Mucosa of gallbladder (tissue), 1 donor: ENCODE measurements at regions not wholly inside any gene's neighbourhood (a gene's known extent, or its start where the extent isn't known, plus 50 kb on each side); places are given as distances from the start of the nearest gene placed in this dataset.
A peak's percentile ranks its signal among the peaks of the same experiment; 100 is the strongest.

Source experiments
- DNase-seq: peaks from one replicate; pipeline ENCODE4 v3.0.0-alpha.2; 2020; ENCODE audit warnings: low spot score
- donor health status: DM: no; HTN: no; CAD: no.

GRCh38 chr6:170232186-170233002 lies 58.5 kb downstream of the DLL1 start:
- DNase-seq = no peak

GRCh38 chr6:170231293-170232185 lies 59.3 kb downstream of the DLL1 start:
- DNase-seq = no peak

- DNase-seq = no peak
These were observed 60.2 kb downstream of the DLL1 start for GRCh38 chr6:170230520-170231292.

DNA sequence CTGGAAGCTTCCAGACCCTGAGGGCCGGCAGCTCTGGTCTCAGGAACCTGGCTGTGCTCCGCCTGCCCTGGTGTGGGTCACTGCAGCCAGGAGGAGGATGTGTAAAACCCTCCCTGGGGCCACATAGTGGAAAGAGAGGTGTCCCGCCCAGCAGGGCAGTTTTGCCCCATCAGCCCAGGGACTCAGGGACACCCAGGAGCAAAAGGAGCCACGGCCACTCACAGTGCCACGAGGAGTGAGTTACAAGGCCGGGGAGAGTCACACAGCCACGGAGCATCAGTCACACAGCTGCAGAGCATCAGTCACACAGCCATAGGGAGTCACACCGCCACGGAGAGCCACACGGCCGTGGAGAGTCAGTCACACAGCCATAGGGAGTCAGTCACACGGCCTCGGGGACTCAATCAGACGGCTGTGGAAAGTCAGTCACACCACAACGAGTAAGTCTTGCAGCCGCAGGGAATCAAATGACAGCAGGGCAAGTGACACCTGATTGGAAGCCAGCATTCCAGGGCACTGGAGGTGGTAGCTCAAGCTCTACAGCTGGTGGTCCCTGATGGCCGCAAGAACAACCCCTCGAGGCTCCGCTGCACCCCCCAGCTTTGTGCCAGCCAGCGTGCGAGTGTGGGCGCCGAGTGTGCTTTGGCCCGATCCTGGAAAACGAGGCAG lies 60.9 kb downstream of the DLL1 start:
- DNase-seq = no peak

DNA sequence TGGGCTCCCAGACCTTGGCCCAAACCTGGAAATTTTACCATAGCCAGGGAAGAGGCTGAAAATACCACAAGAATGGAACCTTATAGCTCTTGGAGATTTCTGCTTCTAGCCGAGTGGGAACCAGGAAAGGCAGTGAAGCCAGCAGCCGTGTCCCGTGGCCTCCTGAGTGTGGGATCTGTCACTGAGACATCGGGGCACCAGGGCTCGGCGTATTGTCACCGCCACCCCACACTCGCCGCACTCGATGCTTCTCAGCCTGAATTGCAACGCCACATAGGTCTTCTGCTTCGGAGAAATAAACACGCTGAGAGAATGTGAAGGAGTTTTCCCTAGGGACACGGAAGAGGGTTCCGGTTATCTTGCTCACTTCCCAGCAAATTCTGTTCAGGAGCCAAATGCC lies 61.5 kb downstream of the DLL1 start:
- DNase-seq = no peak

GRCh38 chr6:170228946-170229310 lies 62.0 kb downstream of the DLL1 start:
- DNase-seq = no peak

DNA sequence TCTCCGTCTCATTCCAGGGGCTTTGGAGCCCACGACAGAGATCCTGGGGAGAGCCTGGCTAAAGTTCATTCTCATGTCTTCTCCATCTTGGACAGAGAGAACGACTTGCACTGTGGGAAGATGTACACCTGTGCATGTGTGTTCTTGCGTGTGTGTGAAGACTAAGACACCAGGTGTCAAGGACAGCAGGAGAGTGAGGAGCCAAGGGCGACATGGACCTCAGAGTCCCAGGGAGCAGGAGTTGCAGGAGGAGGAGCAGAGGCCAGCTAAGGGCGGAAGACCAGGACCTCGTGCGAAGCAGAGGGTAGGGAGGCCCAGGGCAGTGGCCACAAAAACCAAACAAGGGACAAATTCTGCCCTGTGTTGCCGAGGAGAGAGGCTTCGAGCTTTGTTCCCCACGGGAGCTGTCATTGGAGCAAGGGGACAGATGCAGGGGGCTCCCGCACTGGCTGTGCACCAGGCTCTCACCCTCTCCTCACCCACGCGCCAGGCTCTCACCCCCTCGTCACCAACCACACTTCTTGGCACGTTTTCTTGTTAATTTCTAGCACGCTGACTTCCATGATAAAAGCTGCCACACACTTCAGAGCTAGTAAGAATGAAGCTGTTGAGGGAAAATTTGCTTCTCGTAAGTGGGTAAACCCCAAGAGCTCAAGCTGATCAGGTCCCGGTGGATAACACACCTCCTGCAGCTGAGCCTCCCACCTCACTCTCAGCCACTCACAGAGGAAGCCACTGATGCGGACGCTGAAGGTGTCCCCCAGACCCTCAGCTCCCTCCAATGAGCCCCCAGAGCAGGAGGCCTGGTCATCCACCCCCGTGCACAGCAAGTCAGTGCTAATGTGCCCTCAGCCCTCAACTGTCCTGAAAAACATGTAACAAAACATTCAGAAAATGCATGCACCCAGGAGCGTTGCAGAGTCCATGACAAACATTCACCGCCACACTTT lies 62.6 kb downstream of the DLL1 start:
- no peak for DNase-seq

- no peak for DNase-seq
These were observed 63.3 kb downstream of the DLL1 start for GRCh38 chr6:170227521-170227983.

- DNase-seq = no peak
These were observed 64.2 kb downstream of the DLL1 start for GRCh38 chr6:170226647-170227046.

DNA sequence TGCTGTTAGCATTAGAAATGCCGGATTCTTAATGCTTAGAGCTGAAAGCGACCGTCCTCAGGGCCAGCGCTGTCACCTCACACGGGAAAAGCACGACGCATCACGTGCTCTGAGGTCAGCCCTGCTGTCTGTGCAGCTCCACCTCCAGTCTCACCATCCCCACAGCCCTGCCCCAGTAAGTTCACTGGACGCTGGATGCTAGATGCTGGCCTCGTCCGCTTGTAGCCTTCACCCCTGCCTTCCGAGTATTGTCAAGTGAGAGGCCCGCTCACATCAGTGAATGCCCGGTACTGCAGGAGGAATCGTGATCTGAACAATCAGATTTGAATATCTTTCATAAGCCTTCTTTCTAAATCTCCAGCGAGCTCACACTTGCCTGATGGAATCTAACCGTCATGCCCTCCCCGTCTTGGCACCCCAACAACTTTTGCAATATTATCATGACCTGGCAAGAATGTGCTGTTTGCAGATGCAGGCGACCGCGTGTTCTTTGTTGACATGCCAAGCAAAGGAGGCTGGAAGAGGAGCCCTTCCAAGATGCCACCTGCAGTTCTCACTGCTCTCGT lies 64.9 kb downstream of the DLL1 start:
- no peak for DNase-seq

GRCh38 chr6:170224694-170225660 lies 65.9 kb downstream of the DLL1 start:
- DNase-seq = peak; percentile 34

- DNase-seq = no peak
These were observed 66.9 kb downstream of the DLL1 start for GRCh38 chr6:170223718-170224693.

DNA sequence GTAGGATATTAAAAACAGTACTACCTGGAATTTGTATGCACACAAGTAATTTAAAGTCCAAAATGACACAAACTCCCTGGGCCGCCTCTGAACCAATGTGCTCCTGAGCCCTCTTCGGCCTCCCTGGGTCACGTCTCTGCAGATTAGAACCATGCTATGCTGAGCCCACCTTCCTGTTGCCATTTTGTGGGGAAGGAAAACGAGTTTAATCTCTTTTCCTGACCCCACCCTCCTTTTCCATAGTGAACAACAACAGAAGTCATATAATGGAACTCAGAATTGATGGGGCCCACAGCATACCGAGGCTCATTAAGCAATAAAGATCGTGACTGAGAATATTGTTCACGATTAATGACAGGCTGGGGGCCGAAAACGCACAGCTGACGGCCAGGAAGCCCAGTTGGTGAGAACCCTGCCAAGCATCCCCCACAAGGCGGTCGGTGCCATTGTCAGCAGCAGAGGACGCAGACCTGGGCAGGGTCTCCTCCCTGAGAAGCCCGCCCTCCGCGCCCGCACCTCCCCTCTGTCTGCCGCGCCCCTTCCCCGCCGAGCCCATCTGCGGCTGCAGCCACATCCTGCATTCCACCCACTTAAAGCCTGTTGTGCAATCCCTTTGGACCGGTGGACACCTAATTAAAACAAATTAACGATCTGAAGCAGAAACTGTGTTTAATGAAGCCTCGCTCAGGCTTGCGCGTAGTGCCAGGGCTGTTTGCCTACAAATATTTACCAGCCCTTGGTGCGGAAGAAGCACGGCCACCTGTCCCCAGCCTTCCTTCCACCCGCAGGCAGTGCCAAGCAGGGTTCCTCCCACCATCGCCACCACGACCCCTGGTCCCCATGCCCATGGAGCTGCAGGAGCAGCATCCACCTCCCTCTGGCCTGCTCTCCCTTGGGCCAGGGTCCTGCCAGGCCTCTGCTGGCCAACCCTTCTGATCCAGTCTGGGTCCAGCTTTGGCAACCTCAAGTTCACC lies 68.1 kb downstream of the DLL1 start:
- no peak for DNase-seq

- DNase-seq = no peak
These were observed 69.0 kb downstream of the DLL1 start for GRCh38 chr6:170221753-170222400.

DNA sequence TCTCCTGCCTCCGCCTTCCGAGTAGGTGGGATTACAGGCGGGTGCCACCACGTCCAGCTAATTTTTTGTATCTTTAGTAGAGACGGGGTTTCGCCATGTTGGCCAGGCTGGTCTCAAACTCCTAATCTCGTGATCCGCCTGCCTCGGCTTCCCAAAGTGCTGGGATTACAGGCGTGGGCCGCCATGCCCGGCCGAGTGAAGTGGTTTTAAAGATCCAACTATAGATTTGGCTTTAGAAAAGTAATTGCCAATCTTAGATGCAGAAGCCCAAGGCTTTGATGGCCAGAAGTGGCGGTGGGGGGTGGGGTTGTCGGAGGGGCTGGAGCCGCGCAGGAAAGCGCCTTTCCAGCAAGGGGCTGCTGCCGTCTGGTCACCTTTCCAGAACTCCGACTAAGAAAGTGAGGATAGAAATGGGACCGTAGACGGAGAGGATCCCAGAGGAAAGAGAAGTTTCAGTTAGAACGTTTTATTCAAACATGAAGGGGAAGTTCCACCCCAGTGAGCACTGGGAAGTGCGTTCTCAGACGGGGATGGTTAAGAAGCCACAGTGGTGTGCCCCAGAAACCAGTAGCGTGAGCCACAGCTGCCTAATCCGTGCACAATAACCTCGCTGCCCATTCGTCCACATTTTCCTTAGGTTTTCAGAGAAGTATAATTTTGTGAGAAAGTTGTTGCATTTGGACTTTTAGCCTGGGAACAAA lies 69.7 kb downstream of the DLL1 start:
- DNase-seq = no peak
